Spleen (tissue), 11 donors: ENCODE measurements at regions not wholly inside any gene's neighbourhood (a gene's known extent, or its start where the extent isn't known, plus 50 kb on each side); places are given as distances from the start of the nearest gene placed in this dataset.

Experiments
- DNase-seq: peaks from one replicate; pipeline ENCODE4 v3.0.0-alpha.2; 2020
- H3K27ac ChIP-seq, 8 donors: fragments of 200-600 bp; sonication (generic) in 7 of 8; 1 replicate in 4 of 8; 2 replicates in 4 of 8; pipeline versions ENCODE4 v1.5.0 to v1.8.0; 2016 to 2021; ENCODE audit warnings: inconsistent platforms in 4 of 8, mild to moderate bottlenecking in 4 of 8, moderate library complexity in 1 of 8
- H3K27me3 ChIP-seq, 7 donors: fragments of 200-600 bp; sonication (generic) in 6 of 7; replicated peaks in 1 of 7; 1 replicate in 4 of 7; 2 replicates in 3 of 7; pipeline versions ENCODE4 v1.5.0 to v1.8.0; 2016 to 2021; ENCODE audit warnings: inconsistent platforms in 3 of 7, mild to moderate bottlenecking in 1 of 7
- H3K36me3 ChIP-seq, 6 donors: fragments of 200-600 bp; sonication (generic) in 5 of 6; 1 replicate in 4 of 6; 2 replicates in 2 of 6; pipeline versions ENCODE4 v1.5.0 to v1.8.0; 2016 to 2021; ENCODE audit warnings: inconsistent platforms in 2 of 6
- H3K4me1 ChIP-seq, 6 donors: fragments of 200-600 bp; sonication (generic) in 5 of 6; 1 replicate in 3 of 6; 2 replicates in 3 of 6; pipeline versions ENCODE4 v1.5.0 to v1.8.0; 2016 to 2021; ENCODE audit warnings: inconsistent platforms in 3 of 6
- H3K4me3 ChIP-seq, 8 donors: fragments of 200-600 bp; sonication (generic) in 7 of 8; 1 replicate in 4 of 8; 2 replicates in 4 of 8; pipeline versions ENCODE4 v1.5.0 to v1.8.0; 2016 to 2021; ENCODE audit warnings: inconsistent platforms in 4 of 8, mild to moderate bottlenecking in 4 of 8, moderate library complexity in 2 of 8
- H3K9me3 ChIP-seq, 8 donors: fragments of 200-600 bp; sonication (generic) in 7 of 8; 1 replicate in 4 of 8; 2 replicates in 4 of 8; pipeline versions ENCODE4 v1.5.0 to v1.8.0; 2016 to 2021; ENCODE audit warnings: inconsistent platforms in 4 of 8
- CTCF ChIP-seq, 11 experiments: fragments of 200-600 bp in 7 of 11; fragments of 450-650 bp in 4 of 11; sonication (generic) in 4 of 11; IDR thresholded peaks in 8 of 11; conservative IDR thresholded peaks in 3 of 11; 1 replicate in 7 of 11; 2 replicates in 4 of 11; pipeline versions ENCODE4 v1.4.0 to v1.8.0; 2016 to 2021; ENCODE audit warnings: antibody characterized with exemption in 11 of 11, inconsistent platforms in 4 of 11, mild to moderate bottlenecking in 1 of 11
- POLR2A ChIP-seq, 3 donors: fragments of 450-650 bp; IDR thresholded peaks; one replicate each; pipeline ENCODE4 v1.5.1; 2017; ENCODE audit warnings: antibody characterized with exemption in 3 of 3, mild to moderate bottlenecking in 1 of 3
- POLR2AphosphoS5 ChIP-seq, 3 donors: sonication (generic); formaldehyde crosslinking; IDR thresholded peaks; one replicate each; pipeline ENCODE4 v1.5.1; 2017; ENCODE audit warnings: antibody characterized with exemption in 3 of 3
- WGBS, 5 donors: extraction: QIAGEN DNeasy Blood & Tissue Kit in 3 of 5; methylation state at CpG; one replicate each; pipeline versions ENCODE4 v1.1.5 to v1.1.7; 2013 to 2018; 5-methylcytosine and 5-hydroxymethylcytosine counted together
- intact Hi-C: fragments of 100-400 bp; cut with DNase I; formaldehyde crosslinking; loops from one replicate; pipeline ENCODE4 v1.15.0; 2023; ENCODE audit warnings: low total_unique reads
- donor health status: healthy with polysubstance abuse.
- donor health status: DM: no; HTN: no; CAD: no; lungs with moderate emphysema.
- donor health status: DM: no; HTN: no; CAD: no.
- donor health status: Bipolar disorder and iron deficiency.
- donor health status: healthy.
- donor health status: DM: no; HTN: no; CAD: no.
- donor health status: DM: yes; HTN: yes; CAD: no.

GRCh38 chr10:83919187-83919586, 220.1 kb upstream of the GHITM start:
- intact Hi-C loops: no loop called here
- H3K27me3 ChIP-seq: peaks cover 0 to 21% (median 0%) of the 10 kb centered on the region in 7 donors
- WGBS, 5 donors: 81 to 94% (median 83%) methylated on average over 2 of the region's 2 CpGs

GRCh38 chr10:83921984-83922860, 217.1 kb upstream of the GHITM start:
- DNase-seq: no peak
- no peak overlapping the region for H3K27ac ChIP-seq
- H3K4me3 ChIP-seq: no peak overlapping the region
- H3K36me3 ChIP-seq: no peaks in the 10 kb centered on the region
- no peak for TF ChIP-seq POLR2A (IDR thresholded peaks at IDR 0.05)
- no peak for TF ChIP-seq CTCF (IDR thresholded peaks at IDR 0.05 in 8 of 11, conservative IDR thresholded peaks at IDR 0.05 in 3 of 11)
- no peak for TF ChIP-seq POLR2AphosphoS5 (IDR thresholded peaks at IDR 0.05)
- H3K9me3 ChIP-seq: no peaks in the 10 kb centered on the region
- H3K27me3 ChIP-seq: peaks cover 0 to 35% (median 0%) of the 10 kb centered on the region in 7 donors
- H3K4me1 ChIP-seq: no peaks in the 10 kb centered on the region
- intact Hi-C loops: no loop called here
- 78 to 93% (median 83%) methylated on average over 3 of the region's 3 CpGs for WGBS, 5 donors

More at GRCh38 chr10:83919187-83919586, 220.1 kb upstream of the GHITM start:
- TF ChIP-seq POLR2AphosphoS5 (IDR thresholded peaks at IDR 0.05) (no peak), CTCF (IDR thresholded peaks at IDR 0.05 in 8 of 11, conservative IDR thresholded peaks at IDR 0.05 in 3 of 11) (no peak), POLR2A (IDR thresholded peaks at IDR 0.05) (no peak)
- Histone ChIP-seq H3K9me3 (no peaks in the 10 kb centered on the region), H3K4me1 (no peaks in the 10 kb centered on the region), H3K36me3 (no peaks in the 10 kb centered on the region), H3K27ac (no peak overlapping the region), H3K4me3 (no peak overlapping the region)
- DNase-seq: no peak

- TF ChIP-seq CTCF (IDR thresholded peaks at IDR 0.05 in 8 of 11, conservative IDR thresholded peaks at IDR 0.05 in 3 of 11) (no peak), POLR2A (IDR thresholded peaks at IDR 0.05) (no peak), POLR2AphosphoS5 (IDR thresholded peaks at IDR 0.05) (no peak)
- DNase-seq: no peak
- Histone ChIP-seq H3K4me1 (no peaks in the 10 kb centered on the region), H3K4me3 (no peak overlapping the region), H3K27me3 (peaks cover 0 to 39% (median 0%) of the 10 kb centered on the region in 7 donors), H3K36me3 (no peaks in the 10 kb centered on the region), H3K27ac (no peak overlapping the region), H3K9me3 (no peaks in the 10 kb centered on the region)
- WGBS, 5 donors: 33 to 47% (median 37%) methylated on average over 5 of the region's 5 CpGs
- intact Hi-C loops: no loop called here
Observed at GRCh38 chr10:83925133-83925532, 214.2 kb upstream of the GHITM start.

- no peaks in the 10 kb centered on the region for H3K9me3 ChIP-seq
- H3K4me1 ChIP-seq: no peaks in the 10 kb centered on the region
- intact Hi-C loops: no loop called here
- H3K4me3 ChIP-seq: no peak overlapping the region
- TF ChIP-seq POLR2A (IDR thresholded peaks at IDR 0.05) (no peak), POLR2AphosphoS5 (IDR thresholded peaks at IDR 0.05) (no peak), CTCF (IDR thresholded peaks at IDR 0.05 in 8 of 11, conservative IDR thresholded peaks at IDR 0.05 in 3 of 11) (no peak)
- no peaks in the 10 kb centered on the region for H3K36me3 ChIP-seq
- DNase-seq: no peak
- peaks cover 0 to 32% (median 0%) of the 10 kb centered on the region in 7 donors for H3K27me3 ChIP-seq
- 73 to 93% (median 80%) methylated on average over 2 of the region's 2 CpGs for WGBS, 5 donors
- no peak overlapping the region for H3K27ac ChIP-seq
Observed at GRCh38 chr10:83926606-83927005, 212.7 kb upstream of the GHITM start.
